HL-60/S4 treated with phorbol 12-myristate 13-acetate at 8.2 ng/mL for 4 days and 3 days (cell line): ENCODE measurements at regions not wholly inside any gene's neighbourhood (a gene's known extent, or its start where the extent isn't known, plus 50 kb on each side); places are given as distances from the start of the nearest gene placed in this dataset.
"Not testable (repeated sequence)": the region's sequence is repeated elsewhere in the genome, so short reads cannot be mapped to it uniquely, and the experiment has no call there.

Experiments
- in situ Hi-C: fragments of 300-500 bp; cut with MboI; formaldehyde crosslinking; loops from 2 replicates; pipeline ENCODE4 v1.15.0; 2022; ENCODE audit warnings: low sequenced_read_pairs

DNA sequence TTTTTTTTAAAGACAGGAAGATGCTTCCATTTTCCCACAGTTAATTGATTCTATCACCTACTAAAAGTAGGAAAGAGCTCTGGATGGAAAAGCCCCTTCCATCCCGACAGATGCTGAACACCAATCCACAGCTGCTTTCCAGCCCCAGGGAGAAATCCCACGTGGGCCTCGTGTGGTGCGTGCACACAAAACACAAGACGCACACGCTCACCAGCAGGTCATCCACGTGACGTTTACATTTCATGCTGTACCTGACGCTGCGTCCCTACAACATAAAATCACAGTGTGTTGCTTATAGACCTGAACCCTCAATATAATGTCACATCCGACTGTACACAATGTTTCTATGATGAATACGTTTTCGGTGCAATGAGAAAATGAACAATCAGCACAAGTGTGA is 50.2 kb upstream of the DACT2 start:
- in situ Hi-C loops, result loop anchor here (10.0 kb wide), 1 partner anchor 515 kb away; no protein-coding TSS in a partner anchor

DNA sequence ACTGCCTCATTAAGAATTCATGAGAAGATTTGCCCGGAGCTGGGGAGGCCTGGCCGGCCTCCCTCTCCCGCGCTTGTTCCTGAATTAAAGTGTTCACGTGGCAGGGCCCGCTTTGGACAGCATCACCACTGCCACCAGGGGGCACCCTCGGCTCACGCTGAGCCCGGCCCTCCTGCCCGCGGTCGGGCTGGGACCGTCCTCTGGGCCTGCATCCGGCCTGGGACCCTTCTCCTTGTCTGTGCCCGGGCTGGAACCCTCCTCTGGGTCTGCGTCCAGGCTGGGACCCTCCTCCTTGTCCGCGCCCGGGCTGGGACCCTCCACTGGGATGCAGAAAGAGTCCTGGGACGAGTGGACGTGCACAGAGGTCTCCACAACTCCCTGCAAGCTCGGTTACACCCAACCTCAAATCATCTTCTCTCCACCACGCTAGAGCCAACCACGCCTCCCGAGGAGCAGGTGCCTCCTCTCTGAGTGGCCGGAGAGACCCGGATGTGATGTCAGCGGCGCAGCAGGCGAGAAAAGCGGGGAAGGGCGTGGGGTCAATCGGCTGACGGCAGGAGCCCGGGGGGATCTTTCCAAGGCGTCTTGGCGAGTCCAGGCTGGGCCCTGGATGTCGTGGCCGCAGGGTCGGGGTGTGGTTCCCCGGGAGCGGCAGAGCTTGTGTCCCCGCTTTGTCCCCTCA is 50.9 kb upstream of the DACT2 start:
- in situ Hi-C loops, result loop anchor here (10.0 kb wide), 1 partner anchor 514 kb away; no protein-coding TSS in a partner anchor

DNA sequence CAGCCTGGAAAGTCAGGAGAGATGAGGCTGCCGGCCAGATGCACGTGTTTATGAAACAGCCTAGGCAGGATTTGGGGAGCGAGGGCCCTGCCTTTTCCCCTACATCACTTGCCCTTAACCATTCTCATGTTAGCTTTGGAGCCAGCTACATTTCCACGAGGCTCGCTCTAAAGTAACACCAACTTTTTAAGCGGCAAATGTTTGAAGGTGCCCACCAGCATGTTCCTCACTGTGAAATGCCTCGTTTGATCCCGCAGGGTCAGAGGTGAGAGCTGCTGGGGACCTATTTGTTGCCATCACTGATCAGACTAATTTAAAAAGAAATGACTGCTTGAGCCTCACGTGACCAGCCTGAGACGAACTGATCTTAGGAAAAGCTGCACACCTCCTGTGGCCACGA is 51.6 kb upstream of the DACT2 start:
- in situ Hi-C loops, result loop anchor here (10.0 kb wide), 1 partner anchor 514 kb away; no protein-coding TSS in a partner anchor

DNA sequence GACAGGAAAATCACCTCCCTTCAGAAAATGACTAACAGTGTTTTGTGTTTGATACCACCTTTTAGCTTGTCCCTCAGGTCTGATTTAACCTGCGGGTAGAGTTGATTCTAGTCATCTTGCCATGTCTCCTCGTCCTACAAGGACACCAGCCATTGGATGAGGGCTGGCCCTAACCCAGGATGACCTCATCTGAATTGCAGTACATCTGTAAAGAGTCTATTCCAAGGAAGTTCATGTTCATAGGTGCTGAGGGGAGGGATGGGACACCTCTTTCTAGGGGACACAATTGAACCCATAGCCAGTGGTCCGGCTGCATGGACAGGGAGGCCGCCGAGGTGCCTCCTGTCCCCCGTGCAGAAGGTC is 52.0 kb upstream of the DACT2 start:
- in situ Hi-C loops, result loop anchor here (10.0 kb wide), 1 partner anchor 513 kb away; no protein-coding TSS in a partner anchor

DNA sequence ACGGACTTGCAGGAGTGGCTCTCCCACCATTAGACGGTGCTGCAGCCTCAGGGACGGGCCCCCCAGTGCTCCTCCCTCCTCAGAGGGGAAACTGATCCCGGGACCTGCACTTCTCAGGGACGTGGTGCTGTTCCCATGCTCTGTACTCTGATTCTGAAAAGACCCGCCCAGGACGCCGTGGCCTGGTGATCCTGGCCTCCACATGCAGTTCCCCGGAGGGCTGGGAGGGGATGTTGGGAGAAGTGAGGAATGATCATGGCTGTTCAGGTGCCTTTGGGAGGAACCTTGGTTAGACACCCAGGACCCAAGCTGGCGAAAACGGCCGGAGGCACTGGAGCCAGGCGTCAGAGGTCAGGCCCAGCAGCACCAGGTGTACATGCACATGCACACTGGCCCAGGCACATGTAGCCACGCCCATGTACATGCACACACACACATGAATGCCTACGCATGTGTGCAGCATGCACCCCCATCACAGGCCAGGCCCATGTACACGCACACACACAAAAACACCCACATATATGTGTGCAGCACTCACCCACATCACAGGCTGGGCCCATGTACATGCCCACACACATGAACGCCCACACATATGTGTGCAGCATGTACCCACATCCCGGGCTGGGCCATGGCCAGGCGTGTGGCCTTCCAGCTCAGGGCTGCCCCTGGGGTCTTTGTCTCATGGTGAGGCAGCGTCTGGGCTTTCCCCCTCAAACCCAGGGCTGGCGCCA is 52.6 kb upstream of the DACT2 start:
- in situ Hi-C loops, result loop anchor here (10.0 kb wide), 1 partner anchor 513 kb away; no protein-coding TSS in a partner anchor

DNA sequence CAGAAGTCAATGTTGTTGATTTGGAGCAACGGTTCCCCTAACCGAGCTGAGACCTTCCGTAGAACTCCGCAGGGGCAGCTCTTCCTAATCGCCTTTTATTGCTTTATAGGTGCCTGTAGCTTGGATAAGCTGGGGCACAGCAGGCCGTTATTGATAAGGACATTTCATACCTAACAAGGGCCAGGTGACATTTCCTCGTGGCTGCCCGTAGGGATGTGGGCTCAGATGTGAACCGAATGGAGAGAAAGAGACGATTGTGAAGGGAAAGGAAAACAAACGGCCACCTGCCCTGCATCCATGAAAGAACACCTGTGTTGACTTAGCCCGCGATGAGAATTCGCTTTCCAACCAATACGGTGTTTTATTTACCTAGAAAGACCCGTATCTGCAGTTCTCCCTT is 53.3 kb upstream of the DACT2 start:
- in situ Hi-C loops, result loop anchor here (10.0 kb wide), 1 partner anchor 512 kb away; no protein-coding TSS in a partner anchor

DNA sequence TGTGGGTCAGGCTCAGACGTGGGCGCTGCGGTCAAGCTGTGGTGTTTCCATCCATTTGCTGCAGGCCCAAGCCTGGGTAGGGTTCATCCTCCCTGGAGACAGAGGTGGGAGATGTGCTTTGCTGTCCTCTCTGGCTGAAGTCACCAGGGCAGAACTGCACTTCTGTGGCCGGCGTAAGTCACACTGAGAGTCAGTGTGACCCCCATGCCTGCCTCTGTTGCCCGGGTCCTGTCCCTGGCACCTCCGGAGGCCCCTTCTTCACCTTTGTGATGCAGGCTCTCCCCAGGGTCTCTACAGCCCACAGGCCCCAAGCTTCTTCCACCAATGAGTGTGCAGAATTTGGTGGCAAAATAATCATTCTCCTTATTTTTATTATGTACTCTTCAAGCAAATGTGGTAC is 53.8 kb upstream of the DACT2 start:
- in situ Hi-C loops, result loop anchor here (10.0 kb wide), 1 partner anchor 511 kb away; no protein-coding TSS in a partner anchor

DNA sequence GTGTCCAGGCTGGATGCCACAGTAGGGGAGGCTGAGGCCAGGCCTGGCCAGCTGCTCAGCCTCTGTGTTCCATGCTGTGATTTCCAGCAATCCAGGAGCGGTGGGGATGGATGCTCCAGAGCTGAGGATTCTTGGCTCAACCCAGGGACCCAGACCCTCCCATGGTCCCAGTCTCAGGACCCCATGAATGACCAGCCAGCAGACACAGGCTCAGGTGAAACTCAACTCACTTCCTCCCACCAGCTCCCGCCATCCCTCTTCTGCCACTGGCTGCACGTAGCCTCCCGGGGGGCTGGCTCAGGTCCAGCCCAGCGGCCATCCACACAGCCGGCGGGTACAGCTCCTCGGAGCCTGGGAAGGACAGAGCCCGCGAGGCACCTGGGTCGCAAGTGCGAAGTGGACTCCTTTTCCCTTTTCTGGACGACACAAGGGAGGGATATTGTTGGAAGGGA is 54.5 kb upstream of the DACT2 start:
- in situ Hi-C loops, result loop anchor here (10.0 kb wide), 1 partner anchor 511 kb away; no protein-coding TSS in a partner anchor

DNA sequence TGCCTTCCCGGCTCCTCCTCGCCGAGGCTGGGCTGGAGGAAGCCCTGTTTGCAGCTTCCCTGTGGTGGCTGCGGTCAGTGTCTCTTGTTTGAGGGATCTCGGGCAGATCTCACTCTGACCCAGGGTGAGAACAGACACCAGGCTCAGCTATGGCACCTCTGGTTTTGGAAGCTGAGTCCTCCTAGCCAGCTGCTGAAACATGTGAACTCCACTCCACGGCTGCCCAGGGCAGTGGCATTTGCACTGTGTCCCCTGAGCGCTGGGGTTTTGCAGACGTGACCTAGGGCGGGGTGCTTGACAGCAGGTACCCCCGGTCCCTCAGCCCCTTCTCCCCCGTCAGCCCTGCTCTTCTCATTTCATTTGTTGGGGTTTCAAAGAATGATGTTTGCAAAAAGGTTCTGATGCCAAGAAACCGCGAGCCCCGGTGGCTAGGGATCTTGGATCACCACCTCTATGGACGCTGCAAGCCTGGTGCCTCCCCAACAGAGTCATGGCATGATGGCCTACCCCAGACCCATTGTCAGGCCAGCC is 55.0 kb upstream of the DACT2 start:
- in situ Hi-C loops, result loop anchor here (10.0 kb wide), 1 partner anchor 510 kb away; no protein-coding TSS in a partner anchor

DNA sequence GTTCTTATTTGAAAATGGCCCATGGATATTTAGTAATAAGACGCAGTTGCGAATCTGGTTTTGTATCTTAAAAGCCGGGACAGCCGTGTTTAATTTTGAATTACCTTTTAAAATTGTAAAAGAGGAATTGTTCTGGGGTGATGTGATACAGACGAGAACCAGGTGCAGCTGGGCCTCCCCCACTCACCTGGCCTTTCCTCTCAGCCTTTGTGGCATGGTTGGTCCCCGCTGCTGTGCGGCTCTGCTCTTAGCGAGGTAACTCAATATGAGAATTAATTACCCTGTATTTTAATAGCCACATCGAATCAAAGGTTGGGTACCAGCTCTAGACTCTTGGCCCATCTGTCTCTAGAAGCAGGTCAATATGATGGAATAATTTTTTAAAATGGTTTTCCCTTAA is 56.5 kb upstream of the DACT2 start:
- in situ Hi-C loops, result loop anchor here (10.0 kb wide), 1 partner anchor 509 kb away; no protein-coding TSS in a partner anchor

DNA sequence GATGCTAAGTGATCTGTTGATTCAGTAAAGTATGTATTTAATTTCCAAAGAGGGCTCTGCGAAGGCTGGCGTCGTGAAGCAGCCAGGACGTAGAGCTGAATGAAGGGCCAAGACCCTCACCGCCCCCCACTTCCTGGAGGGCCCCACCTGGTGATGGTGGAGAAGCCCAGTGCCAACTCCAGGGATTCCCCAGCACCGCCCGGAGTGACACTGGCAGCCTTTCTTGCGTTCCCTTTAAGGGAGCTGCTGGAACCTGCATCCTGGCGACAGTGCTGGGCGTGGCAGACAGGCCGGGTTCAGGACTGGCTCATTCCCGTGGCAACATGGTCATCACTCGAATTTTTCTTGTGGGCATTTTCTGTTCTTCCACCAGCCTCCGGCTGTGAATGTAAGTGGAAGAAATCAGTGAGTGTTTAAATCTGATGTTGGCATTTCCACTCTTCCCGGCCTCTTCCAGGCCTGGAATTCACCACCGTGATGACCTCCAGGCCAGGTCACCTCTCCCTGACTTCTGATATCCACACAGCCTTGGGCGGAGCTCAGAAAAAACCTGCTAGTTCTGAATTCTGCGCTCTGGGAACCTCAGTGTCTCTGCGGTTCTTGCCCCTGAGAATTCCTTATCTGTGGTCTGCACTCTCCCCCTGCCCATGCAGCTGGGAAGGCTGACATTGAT is 57.4 kb upstream of the DACT2 start:
- in situ Hi-C loops, result loop anchor here (10.0 kb wide), 1 partner anchor 508 kb away; no protein-coding TSS in a partner anchor

DNA sequence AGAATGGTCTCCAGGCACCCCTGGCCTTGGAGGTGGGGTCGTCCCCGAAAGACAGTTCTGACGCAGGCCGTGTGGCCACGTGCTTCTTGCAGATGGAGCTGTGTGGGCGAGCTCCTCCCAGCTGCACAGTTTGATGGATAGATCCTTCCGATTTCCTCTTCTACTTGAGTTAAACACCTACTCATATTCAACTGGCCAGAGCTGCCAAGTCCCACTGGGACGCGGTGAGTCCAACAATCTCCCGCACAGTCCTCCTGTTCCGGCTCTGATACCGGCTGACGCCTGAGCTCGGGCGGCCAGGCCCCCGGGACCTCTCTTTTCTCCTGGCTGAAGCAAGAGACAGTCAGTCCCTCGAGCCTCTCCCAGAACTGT is 57.9 kb upstream of the DACT2 start:
- in situ Hi-C loops, result loop anchor here (10.0 kb wide), 1 partner anchor 507 kb away; no protein-coding TSS in a partner anchor

DNA sequence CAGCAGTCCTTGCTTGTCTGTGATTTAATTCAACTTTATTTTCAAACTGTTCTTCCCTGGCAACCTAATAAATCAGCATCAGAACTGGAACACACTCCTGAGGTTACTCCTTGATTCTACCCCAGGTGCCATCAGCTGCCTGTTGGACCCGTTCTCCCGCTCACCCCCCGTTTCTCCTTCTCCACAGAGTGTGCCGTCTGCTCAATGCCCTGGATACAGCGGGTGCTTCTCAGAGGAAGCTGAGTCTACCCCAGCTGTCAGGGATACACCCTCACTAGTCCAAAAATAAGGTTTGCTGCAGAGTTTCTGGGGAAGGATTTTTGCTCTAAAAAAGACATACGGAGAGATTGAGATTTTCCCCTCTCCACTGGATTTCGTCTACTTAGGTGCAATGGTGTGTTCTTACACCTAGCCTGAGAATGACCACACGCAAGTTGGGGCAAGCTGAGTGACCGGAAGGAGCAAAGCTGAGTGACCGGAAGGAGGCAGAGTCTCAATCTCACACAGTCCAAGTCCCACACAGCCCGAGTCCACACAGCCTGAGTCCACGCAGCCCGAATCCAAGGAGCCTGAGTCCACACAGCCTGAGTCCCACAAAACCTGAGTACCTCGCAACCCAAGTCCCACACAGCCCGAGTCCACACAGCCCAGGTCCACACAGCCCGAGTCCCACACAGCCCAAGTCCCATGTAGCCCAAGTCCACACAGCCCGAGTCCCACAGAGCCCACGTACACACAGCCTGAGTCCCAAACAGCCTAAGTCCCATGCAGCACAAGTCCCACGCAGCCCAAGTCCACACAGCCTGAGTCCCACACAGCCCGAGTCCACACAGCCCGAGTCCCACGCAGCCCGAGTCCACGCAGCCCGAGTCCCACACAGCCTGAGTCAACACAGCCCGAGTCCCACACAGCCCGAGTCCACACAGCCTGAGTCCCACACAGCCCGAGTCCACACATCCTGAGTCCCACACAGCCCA is 58.6 kb upstream of the DACT2 start:
- in situ Hi-C loops, result loop anchor here (10.0 kb wide), 1 partner anchor 507 kb away; no protein-coding TSS in a partner anchor

DNA sequence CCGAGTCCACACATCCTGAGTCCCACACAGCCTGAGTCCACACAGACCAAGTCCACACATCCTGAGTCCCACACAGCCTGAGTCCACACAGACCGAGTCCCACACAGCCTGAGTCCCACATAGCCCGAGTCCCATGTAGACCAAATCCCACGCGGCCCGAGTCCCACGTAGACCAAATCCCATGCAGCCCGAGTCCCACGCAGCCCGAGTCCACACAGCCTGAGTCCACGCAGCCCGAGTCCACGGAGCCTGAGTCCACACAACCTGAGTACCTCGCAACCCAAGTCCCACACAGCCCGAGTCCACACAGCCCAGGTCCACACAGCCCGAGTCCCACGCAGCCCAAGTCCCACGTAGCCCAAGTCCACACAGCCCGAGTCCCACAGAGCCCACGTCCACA is 60.0 kb upstream of the DACT2 start:
- in situ Hi-C loops, result loop anchor here (10.0 kb wide), 1 partner anchor 505 kb away; no protein-coding TSS in a partner anchor

DNA sequence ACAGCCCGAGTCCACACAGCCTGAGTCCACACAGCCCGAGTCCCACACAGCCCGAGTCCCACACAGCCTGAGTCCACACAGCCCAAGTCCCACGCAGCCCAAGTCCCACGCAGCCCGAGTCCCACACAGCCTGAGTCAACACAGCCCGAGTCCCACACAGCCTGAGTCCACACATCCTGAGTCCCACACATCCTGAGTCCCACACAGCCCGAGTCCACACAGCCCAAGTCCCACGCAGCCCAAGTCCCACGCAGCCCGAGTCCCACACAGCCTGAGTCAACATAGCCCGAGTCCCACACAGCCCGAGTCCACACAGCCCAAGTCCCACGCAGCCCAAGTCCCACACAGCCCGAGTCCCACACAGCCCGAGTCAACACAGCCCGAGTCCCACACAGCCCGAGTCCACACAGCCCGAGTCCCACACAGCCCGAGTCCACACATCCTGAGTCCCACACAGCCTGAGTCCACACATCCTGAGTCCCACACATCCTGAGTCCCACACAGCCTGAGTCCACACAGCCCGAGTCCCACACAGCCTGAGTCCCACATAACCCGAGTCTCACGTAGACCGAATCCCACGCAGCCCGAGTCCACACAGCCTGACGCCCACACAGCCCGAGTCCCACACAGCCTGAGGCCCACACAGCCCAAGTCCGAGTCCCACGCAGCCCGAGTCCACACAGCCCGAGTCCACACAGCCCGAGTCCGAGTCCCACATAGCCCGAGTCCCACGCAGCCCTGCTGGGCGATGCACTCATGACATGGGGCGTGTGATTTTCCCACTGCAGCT is 60.6 kb upstream of the SMOC2 start:
- in situ Hi-C loops, result not testable (repeated sequence)

DNA sequence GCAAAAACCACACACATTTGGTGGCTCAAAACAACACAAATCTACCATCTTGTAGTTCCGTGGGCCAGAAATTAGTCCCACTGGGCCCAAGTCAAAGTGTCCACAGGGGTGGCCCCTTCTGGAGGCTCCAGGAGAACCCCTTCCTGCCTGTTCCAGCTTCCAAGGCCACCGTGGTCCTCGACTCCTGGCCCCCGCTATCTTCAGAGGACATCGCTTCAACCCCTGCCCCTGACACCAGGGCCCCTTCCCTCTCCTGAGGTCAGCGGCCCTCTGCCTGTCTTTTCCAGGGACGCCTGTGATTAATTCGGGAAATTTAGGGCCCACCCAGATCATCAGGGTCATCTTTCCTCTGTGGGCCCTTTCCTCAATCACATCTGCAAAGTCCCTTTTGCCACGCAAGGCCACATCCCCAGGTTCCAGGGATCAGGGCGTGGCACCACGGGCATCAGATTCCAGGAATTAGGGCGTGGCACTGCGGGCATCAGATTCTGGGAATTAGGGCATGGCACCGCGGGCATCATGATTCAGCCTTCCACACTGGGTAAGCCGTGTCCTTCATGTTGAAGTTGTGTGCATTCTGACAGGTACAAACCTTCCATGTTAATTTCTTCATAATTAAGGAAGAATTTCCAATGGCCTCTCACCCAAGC is 59.9 kb upstream of the SMOC2 start:
- in situ Hi-C loops, result no loop called here

DNA sequence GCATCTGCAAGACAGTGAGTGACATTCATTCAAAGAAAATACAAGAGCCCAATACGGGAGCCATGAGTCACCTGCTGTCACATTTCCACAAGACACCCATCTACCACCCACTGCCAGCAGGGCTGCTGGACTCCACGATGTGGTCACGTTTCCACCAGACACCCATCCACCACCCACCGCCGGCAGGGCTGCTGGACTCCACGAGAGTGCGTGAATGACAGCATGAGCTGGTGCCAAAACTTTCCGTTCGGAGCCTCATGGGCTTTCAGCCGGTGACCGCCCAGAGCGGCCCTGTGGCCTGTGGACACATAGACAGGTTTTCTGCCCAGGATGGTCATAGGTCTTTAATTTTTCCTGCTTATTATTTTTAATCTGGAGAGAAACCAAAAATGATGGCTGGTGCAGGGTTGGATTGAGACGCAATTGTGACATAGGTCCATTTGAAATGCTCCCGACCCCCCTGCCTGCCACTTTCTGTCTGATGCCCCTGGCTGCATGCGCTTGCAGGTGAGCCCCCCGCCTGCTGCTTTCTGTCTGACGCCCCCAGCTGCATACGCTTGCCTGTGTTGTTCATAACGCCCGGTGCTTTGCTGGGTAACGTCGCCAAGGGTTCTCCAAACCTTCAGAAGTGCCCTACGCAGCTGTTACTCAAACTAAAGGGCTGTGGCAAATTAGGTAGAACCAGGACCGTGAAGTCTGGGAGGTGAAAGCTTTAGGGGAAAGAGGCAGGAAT is 59.1 kb upstream of the SMOC2 start:
- in situ Hi-C loops, result no loop called here
